HL-60 (cell line): ENCODE measurements at regions not wholly inside any gene's neighbourhood (a gene's known extent, or its start where the extent isn't known, plus 50 kb on each side); places are given as distances from the start of the nearest gene placed in this dataset.

Experiments used
- CTCF ChIP-seq: IDR thresholded peaks from one replicate; pipeline ENCODE4 v1.5.1; 2011; ENCODE audit warnings: low read length, control low read depth, inconsistent platforms; ENCODE audit not compliant: insufficient read depth
- GABPA ChIP-seq: IDR thresholded peaks from 2 replicates; pipeline ENCODE4 v1.6.1; 2012; ENCODE audit warnings: low read depth
- POLR2AphosphoS5 ChIP-seq: IDR thresholded peaks from 2 replicates; pipeline ENCODE4 v1.6.1; 2012; ENCODE audit warnings: low read depth
- REST ChIP-seq: IDR thresholded peaks from 2 replicates; pipeline ENCODE4 v1.6.1; 2012; ENCODE audit warnings: low read depth; ENCODE audit not compliant: insufficient replicate concordance

DNA sequence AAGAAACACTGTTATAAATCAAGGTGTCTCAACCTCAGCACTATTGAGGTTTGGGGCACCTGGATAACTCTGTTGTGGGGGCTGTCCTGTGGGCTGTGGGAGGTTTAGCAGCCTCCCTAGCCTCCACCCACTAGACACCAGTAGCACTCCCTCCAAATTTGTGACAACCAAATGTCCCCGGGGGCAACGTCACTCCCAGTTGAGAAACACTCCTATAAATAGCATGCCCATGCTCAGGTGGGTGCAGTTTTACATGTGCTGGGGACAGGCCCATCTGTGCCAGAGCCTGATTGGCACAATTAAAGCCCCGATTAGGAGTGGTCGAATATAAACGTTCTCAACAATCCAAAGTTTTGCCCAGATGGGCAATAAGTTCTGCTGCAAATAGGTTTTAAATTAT is 78.9 kb downstream of the FAM50B start:
- TF ChIP-seq CTCF (no peak), GABPA (no peak), REST (no peak), POLR2AphosphoS5 (no peak)
